ENCODE measurements at regions not wholly inside any gene's neighbourhood (a gene's known extent, or its start where the extent isn't known, plus 50 kb on each side); places are given as distances from the start of the nearest gene placed in this dataset.

GRCh38 chr1:55968661-55969060, 610.7 kb downstream of the PLPP3 start:
- Histone ChIP-seq H3K27ac (replicated peaks) (no peak overlapping the region), H3K27me3 (ENCODE audit: insufficient read depth, poor library complexity, severe bottlenecking) (no peaks in the 10 kb centered on the region), H3K4me3 (replicated peaks; ENCODE audit: insufficient read depth, low read length) (no peak overlapping the region)
- no peak for DNase-seq (ENCODE audit: low read depth in 1 of 2, low spot score in 1 of 2)
- TF ChIP-seq SPI1 (IDR thresholded peaks at IDR 0.05; ENCODE audit: borderline replicate concordance, low read depth), result no peak
- TF ChIP-seq GABPA (IDR thresholded peaks at IDR 0.05; ENCODE audit: low read depth), result no peak
- no peak for TF ChIP-seq POLR2AphosphoS5 (IDR thresholded peaks at IDR 0.05; ENCODE audit: low read depth)
- TF ChIP-seq, protein P1, sequence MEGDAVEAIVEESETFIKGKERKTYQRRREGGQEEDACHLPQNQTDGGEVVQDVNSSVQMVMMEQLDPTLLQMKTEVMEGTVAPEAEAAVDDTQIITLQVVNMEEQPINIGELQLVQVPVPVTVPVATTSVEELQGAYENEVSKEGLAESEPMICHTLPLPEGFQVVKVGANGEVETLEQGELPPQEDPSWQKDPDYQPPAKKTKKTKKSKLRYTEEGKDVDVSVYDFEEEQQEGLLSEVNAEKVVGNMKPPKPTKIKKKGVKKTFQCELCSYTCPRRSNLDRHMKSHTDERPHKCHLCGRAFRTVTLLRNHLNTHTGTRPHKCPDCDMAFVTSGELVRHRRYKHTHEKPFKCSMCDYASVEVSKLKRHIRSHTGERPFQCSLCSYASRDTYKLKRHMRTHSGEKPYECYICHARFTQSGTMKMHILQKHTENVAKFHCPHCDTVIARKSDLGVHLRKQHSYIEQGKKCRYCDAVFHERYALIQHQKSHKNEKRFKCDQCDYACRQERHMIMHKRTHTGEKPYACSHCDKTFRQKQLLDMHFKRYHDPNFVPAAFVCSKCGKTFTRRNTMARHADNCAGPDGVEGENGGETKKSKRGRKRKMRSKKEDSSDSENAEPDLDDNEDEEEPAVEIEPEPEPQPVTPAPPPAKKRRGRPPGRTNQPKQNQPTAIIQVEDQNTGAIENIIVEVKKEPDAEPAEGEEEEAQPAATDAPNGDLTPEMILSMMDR (IDR thresholded peaks at IDR 0.05; ENCODE audit: insufficient read depth, low read length), result no peak
- no peak for TF ChIP-seq REST (IDR thresholded peaks at IDR 0.05; ENCODE audit: insufficient replicate concordance, low read depth)

DNA sequence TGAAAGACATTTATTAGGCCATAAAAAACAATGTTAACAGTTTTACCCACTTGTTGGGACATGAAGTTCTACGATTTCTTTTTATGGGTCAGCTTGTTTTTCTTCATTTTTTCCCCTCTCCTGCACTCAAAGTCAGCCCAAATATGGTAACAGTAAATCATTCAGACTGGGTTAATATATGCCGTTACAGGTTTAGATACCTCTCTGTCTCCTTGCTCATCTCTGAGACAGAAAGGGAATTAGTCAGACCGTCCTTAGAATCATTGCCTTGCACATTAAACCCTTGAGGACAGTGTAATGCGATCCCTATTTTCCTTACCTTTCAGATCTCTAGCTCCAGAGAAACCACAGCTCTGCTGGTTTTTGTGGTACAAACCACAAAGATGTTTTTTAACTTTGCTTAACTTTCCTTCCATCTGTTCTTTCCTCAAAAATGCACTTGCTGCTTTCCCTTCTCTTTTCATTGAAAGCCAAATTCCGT, 613.3 kb downstream of the PLPP3 start:
- no peak for DNase-seq (ENCODE audit: low read depth in 1 of 2, low spot score in 1 of 2)

GRCh38 chr1:55962472-55962871, 616.9 kb downstream of the PLPP3 start:
- peak; percentile 78 for TF ChIP-seq SPI1 (IDR thresholded peaks at IDR 0.05; ENCODE audit: borderline replicate concordance, low read depth)
- no peak for TF ChIP-seq REST (IDR thresholded peaks at IDR 0.05; ENCODE audit: insufficient replicate concordance, low read depth)
- H3K27me3 ChIP-seq (ENCODE audit: insufficient read depth, poor library complexity, severe bottlenecking), result peaks cover 2% of the 10 kb centered on the region
- no peak for DNase-seq (ENCODE audit: low read depth in 1 of 2, low spot score in 1 of 2)
- no peak overlapping the region for H3K27ac ChIP-seq (replicated peaks)
- H3K4me3 ChIP-seq (replicated peaks; ENCODE audit: insufficient read depth, low read length), result no peak overlapping the region

More for the DNA sequence above, 613.3 kb downstream of the PLPP3 start:
- TF ChIP-seq POLR2AphosphoS5 (IDR thresholded peaks at IDR 0.05; ENCODE audit: low read depth) (no peak), GABPA (IDR thresholded peaks at IDR 0.05; ENCODE audit: low read depth) (no peak), REST (IDR thresholded peaks at IDR 0.05; ENCODE audit: insufficient replicate concordance, low read depth) (no peak), SPI1 (IDR thresholded peaks at IDR 0.05; ENCODE audit: borderline replicate concordance, low read depth) (no peak)
- TF ChIP-seq, protein P1 (IDR thresholded peaks at IDR 0.05; ENCODE audit: insufficient read depth, low read length), result no peak
- Histone ChIP-seq H3K27me3 (ENCODE audit: insufficient read depth, poor library complexity, severe bottlenecking) (no peaks in the 10 kb centered on the region), H3K27ac (replicated peaks) (no peak overlapping the region), H3K4me3 (replicated peaks; ENCODE audit: insufficient read depth, low read length) (no peak overlapping the region)
